ENCODE measurements at regions not wholly inside any gene's neighbourhood (a gene's known extent, or its start where the extent isn't known, plus 50 kb on each side); places are given as distances from the start of the nearest gene placed in this dataset.
"Not testable (repeated sequence)": the region's sequence is repeated elsewhere in the genome, so short reads cannot be mapped to it uniquely, and the experiment has no call there.

- DNase-seq (ENCODE audit: low read depth, low spot score), result no peak
Observed at GRCh38 chr4:43089730-43090129, 197.2 kb downstream of the GRXCR1 start.

- no peak for DNase-seq (ENCODE audit: low read depth, low spot score)
Observed at GRCh38 chr4:43103048-43103447, 210.5 kb downstream of the GRXCR1 start.

GRCh38 chr4:43112139-43112538, 219.6 kb downstream of the GRXCR1 start:
- DNase-seq (ENCODE audit: low read depth, low spot score), result no peak

- no peak for DNase-seq (ENCODE audit: low read depth, low spot score)
Observed at GRCh38 chr4:43113196-43113595, 220.7 kb downstream of the GRXCR1 start.

GRCh38 chr4:43126595-43126994, 234.1 kb downstream of the GRXCR1 start:
- no peak for DNase-seq (ENCODE audit: low read depth, low spot score)

- no peak for DNase-seq (ENCODE audit: low read depth, low spot score)
Observed at GRCh38 chr4:43130228-43131021, 237.9 kb downstream of the GRXCR1 start.

- DNase-seq (ENCODE audit: low read depth, low spot score), result peak; percentile 12
Observed at GRCh38 chr4:43132010-43132582, 239.6 kb downstream of the GRXCR1 start.

GRCh38 chr4:43133566-43133965, 241.1 kb downstream of the GRXCR1 start:
- DNase-seq (ENCODE audit: low read depth, low spot score), result no peak

GRCh38 chr4:43136752-43137151, 244.2 kb downstream of the GRXCR1 start:
- DNase-seq (ENCODE audit: low read depth, low spot score), result no peak

GRCh38 chr4:43146198-43146597, 253.7 kb downstream of the GRXCR1 start:
- no peak for DNase-seq (ENCODE audit: low read depth, low spot score)

GRCh38 chr4:43148481-43148880, 256.0 kb downstream of the GRXCR1 start:
- DNase-seq (ENCODE audit: low read depth, low spot score), result no peak

GRCh38 chr4:43163101-43163792, 270.7 kb downstream of the GRXCR1 start:
- DNase-seq (ENCODE audit: low read depth, low spot score), result no peak

- no peak for DNase-seq (ENCODE audit: low read depth, low spot score)
Observed at GRCh38 chr4:43189741-43190140, 297.2 kb downstream of the GRXCR1 start.

- DNase-seq (ENCODE audit: low read depth, low spot score), result not testable (repeated sequence)
Observed at GRCh38 chr4:43212576-43212975, 320.1 kb downstream of the GRXCR1 start.

- no peak for DNase-seq (ENCODE audit: low read depth, low spot score)
Observed at GRCh38 chr4:43223820-43224219, 331.3 kb downstream of the GRXCR1 start.

GRCh38 chr4:43224559-43224958, 332.0 kb downstream of the GRXCR1 start:
- no peak for DNase-seq (ENCODE audit: low read depth, low spot score)

- DNase-seq (ENCODE audit: low read depth, low spot score), result no peak
Observed at GRCh38 chr4:43233321-43233720, 340.8 kb downstream of the GRXCR1 start.

GRCh38 chr4:43234626-43235415, 342.3 kb downstream of the GRXCR1 start:
- DNase-seq (ENCODE audit: low read depth, low spot score), result no peak

- no peak for DNase-seq (ENCODE audit: low read depth, low spot score)
Observed at GRCh38 chr4:43238008-43238407, 345.5 kb downstream of the GRXCR1 start.

- no peak for DNase-seq (ENCODE audit: low read depth, low spot score)
Observed at GRCh38 chr4:43238585-43238984, 346.1 kb downstream of the GRXCR1 start.

- DNase-seq (ENCODE audit: low read depth, low spot score), result no peak
Observed at GRCh38 chr4:43241104-43241503, 348.6 kb downstream of the GRXCR1 start.

GRCh38 chr4:43242606-43243005, 350.1 kb downstream of the GRXCR1 start:
- DNase-seq (ENCODE audit: low read depth, low spot score), result no peak
